Ovary (tissue), 3 donors: ENCODE measurements at regions not wholly inside any gene's neighbourhood (a gene's known extent, or its start where the extent isn't known, plus 50 kb on each side); places are given as distances from the start of the nearest gene placed in this dataset.

ENCODE experiments used
- EP300 ChIP-seq: sonication (generic); formaldehyde crosslinking; IDR thresholded peaks from one replicate; pipeline ENCODE4 v1.6.1; 2017; ENCODE audit warnings: antibody characterized with exemption
- POLR2A ChIP-seq: fragments of 450-650 bp; IDR thresholded peaks from one replicate; pipeline ENCODE4 v1.6.1; 2017; ENCODE audit warnings: antibody characterized with exemption, mild to moderate bottlenecking, moderate library complexity
- TF ChIP-seq, protein P1 (sequence below), 3 donors: fragments of 450-650 bp in 2 of 3; fragments of 200-600 bp in 1 of 3; IDR thresholded peaks; one replicate each; pipeline versions ENCODE4 v1.5.1 to v1.8.0; 2016 to 2022; ENCODE audit warnings: antibody characterized with exemption in 3 of 3, mild to moderate bottlenecking in 1 of 3
- donor health status: DM: no; HTN: no; CAD: no.

DNA sequence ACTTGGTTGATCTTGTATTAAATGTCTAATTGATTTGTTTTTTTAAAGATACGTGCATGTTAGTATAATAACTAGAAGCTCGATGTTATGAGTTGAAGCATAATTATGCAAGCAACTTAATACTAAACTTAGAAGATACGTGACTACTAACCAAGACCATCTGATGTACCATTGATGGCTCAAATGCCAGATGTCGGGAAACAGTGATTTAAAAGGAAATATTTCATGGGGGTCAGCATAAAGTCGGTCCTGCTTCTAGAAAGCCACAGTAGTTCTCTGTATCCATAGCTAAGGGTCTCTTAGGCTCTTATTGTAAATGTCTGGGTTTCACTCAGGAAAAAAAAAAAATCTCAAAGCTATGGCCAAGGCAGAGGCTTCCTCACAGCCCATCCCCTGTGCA lies 61.2 kb upstream of the RBFOX1 start:
- TF ChIP-seq, protein P1, sequence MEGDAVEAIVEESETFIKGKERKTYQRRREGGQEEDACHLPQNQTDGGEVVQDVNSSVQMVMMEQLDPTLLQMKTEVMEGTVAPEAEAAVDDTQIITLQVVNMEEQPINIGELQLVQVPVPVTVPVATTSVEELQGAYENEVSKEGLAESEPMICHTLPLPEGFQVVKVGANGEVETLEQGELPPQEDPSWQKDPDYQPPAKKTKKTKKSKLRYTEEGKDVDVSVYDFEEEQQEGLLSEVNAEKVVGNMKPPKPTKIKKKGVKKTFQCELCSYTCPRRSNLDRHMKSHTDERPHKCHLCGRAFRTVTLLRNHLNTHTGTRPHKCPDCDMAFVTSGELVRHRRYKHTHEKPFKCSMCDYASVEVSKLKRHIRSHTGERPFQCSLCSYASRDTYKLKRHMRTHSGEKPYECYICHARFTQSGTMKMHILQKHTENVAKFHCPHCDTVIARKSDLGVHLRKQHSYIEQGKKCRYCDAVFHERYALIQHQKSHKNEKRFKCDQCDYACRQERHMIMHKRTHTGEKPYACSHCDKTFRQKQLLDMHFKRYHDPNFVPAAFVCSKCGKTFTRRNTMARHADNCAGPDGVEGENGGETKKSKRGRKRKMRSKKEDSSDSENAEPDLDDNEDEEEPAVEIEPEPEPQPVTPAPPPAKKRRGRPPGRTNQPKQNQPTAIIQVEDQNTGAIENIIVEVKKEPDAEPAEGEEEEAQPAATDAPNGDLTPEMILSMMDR (IDR thresholded peaks at IDR 0.05) = no peak
- TF ChIP-seq POLR2A (no peak), EP300 (no peak)
